SK-N-SH treated with all-trans-retinoic acid at 6 μM for 48 hours (cell line): ENCODE measurements at regions not wholly inside any gene's neighbourhood (a gene's known extent, or its start where the extent isn't known, plus 50 kb on each side); places are given as distances from the start of the nearest gene placed in this dataset.

Source experiments
- CSRNP3 ChIP-seq: fragments of 250-450 bp; sonication (Bioruptor Pico); IDR thresholded peaks from 2 replicates; pipeline ENCODE4 v1.5.1; 2021; ENCODE audit warnings: mild to moderate bottlenecking, moderate library complexity
- GLIS3 ChIP-seq: fragments of 250-450 bp; sonication (Bioruptor Pico); IDR thresholded peaks from 2 replicates; pipeline ENCODE4 v1.5.0; 2020; ENCODE audit warnings: mild to moderate bottlenecking, moderate library complexity
- ISL1 ChIP-seq: fragments of 250-450 bp; sonication (Bioruptor Pico); IDR thresholded peaks from 2 replicates; pipeline ENCODE4 v2.1.2; 2022; ENCODE audit warnings: mild to moderate bottlenecking, moderate library complexity
- POU6F1 ChIP-seq: fragments of 250-450 bp; sonication (Bioruptor Pico); IDR thresholded peaks from 2 replicates; pipeline ENCODE4 v1.8.0; 2021; ENCODE audit warnings: low read depth, mild to moderate bottlenecking, moderate library complexity, borderline replicate concordance
- TCF4 ChIP-seq: fragments of 250-450 bp; sonication (Bioruptor Pico); IDR thresholded peaks from 2 replicates; pipeline ENCODE4 v1.8.0; 2021; ENCODE audit warnings: mild to moderate bottlenecking, moderate library complexity, borderline replicate concordance
- ZNF70 ChIP-seq: fragments of 450-650 bp; formaldehyde crosslinking; IDR thresholded peaks from 2 replicates; pipeline ENCODE4 v1.5.0; 2020; ENCODE audit warnings: mild to moderate bottlenecking, moderate library complexity
- TF ChIP-seq, protein P1 (sequence below): fragments of 250-450 bp; sonication (Bioruptor Pico); IDR thresholded peaks from 2 replicates; pipeline ENCODE4 v1.8.0; 2020; ENCODE audit warnings: mild to moderate bottlenecking, moderate library complexity, borderline replicate concordance

DNA sequence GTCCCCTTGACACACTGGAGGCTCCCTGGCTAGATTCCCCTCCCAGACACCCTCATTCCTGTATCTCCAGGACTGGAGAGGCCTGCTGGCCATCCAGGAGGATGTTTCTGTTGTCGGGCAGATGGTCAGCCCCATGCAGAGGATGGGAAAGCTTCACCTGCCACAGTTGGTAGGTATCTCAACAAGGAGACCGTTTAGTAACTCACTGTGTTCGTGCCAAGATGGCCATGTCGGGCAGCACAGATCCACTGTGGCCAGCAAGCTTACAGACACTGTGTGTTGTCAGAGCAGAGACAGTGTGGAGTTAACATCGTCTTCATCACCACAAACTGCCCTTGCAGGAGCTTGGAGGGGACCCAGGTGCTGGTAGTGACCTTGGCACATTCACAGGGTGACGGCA, 390.9 kb downstream of the SEC14L1 start:
- no peak for TF ChIP-seq POU6F1 (CRISPR knock-in tag)
- no peak for TF ChIP-seq ZNF70 (CRISPR knock-in tag)
- TF ChIP-seq CSRNP3: no peak
- no peak for TF ChIP-seq TCF4 (CRISPR knock-in tag)
- TF ChIP-seq, protein P1, sequence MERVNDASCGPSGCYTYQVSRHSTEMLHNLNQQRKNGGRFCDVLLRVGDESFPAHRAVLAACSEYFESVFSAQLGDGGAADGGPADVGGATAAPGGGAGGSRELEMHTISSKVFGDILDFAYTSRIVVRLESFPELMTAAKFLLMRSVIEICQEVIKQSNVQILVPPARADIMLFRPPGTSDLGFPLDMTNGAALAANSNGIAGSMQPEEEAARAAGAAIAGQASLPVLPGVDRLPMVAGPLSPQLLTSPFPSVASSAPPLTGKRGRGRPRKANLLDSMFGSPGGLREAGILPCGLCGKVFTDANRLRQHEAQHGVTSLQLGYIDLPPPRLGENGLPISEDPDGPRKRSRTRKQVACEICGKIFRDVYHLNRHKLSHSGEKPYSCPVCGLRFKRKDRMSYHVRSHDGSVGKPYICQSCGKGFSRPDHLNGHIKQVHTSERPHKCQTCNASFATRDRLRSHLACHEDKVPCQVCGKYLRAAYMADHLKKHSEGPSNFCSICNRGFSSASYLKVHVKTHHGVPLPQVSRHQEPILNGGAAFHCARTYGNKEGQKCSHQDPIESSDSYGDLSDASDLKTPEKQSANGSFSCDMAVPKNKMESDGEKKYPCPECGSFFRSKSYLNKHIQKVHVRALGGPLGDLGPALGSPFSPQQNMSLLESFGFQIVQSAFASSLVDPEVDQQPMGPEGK (CRISPR knock-in tag): no peak
- TF ChIP-seq GLIS3 (CRISPR knock-in tag): no peak
- no peak for TF ChIP-seq ISL1 (CRISPR knock-in tag)
